Nephron progenitor cell (in vitro differentiated cells): ENCODE measurements at regions not wholly inside any gene's neighbourhood (a gene's known extent, or its start where the extent isn't known, plus 50 kb on each side); places are given as distances from the start of the nearest gene placed in this dataset.

ENCODE experiments used
- DNase-seq: peaks from one replicate; pipeline ENCODE4 v3.0.0; 2021
- H3K27ac Mint-ChIP-seq: 2 replicates; pipeline ENCODE4 v1.8.0; 2021; ENCODE audit warnings: mild to moderate bottlenecking, moderate library complexity, mixed read lengths
- H3K27me3 Mint-ChIP-seq: 2 replicates; pipeline ENCODE4 v1.8.0; 2021; ENCODE audit warnings: mild to moderate bottlenecking, low read depth, mixed read lengths; ENCODE audit not compliant: poor library complexity
- H3K36me3 Mint-ChIP-seq: 2 replicates; pipeline ENCODE4 v1.8.0; 2021; ENCODE audit warnings: low read depth, mixed read lengths
- H3K4me1 Mint-ChIP-seq: 2 replicates; pipeline ENCODE4 v1.8.0; 2021; ENCODE audit warnings: mixed read lengths
- H3K4me3 Mint-ChIP-seq: 2 replicates; pipeline ENCODE4 v1.8.0; 2021; ENCODE audit warnings: mild to moderate bottlenecking, moderate library complexity, mixed read lengths
- H3K9me3 Mint-ChIP-seq: 2 replicates; pipeline ENCODE4 v1.8.0; 2021; ENCODE audit warnings: mild to moderate bottlenecking, moderate library complexity, mixed read lengths
- TF ChIP-seq, protein P1 (sequence below): fragments of 200-600 bp; sonication (generic); IDR thresholded peaks from 2 replicates; pipeline ENCODE4 v1.5.0; 2021; ENCODE audit warnings: antibody characterized with exemption

DNA sequence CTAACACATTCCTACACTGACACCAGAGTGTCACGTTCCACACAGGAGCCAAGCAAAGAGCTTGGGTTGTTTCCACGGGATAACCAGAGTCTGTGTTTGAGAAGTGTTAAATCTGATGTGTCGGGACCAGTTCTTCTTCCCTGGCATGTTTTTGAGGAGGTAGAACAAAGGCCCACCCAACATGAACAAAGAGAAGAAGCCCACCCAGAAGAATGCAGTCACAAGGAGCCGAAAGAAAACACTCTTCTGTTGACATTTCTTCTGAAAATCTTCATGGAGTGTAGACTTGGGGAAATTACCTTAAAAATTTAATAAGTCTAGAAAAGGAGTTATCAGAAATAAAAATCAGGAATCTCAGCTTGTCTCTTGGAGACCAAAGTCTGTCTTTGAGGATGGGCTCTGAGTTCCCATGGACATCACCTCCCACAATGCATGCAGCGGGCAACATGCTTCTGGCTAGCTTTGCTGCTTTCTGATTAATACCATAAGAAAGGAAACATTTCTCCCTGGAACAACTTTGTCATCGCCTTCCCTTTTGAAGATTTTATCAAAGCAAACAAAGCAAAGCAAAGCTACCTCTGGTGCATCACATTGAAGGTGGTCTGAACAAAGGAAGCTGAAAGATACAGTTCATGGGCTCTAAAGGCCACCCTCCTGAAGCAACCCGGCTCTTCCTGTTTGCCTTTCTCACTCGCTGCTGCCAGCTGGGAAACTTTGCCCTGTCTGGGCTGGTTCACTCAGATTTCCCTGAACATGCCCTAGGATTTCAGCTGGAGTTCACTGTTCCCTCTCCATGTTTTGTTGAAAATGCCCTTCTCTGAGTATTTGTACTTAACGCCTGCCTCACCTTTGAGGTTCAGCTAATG, 448.1 kb downstream of the KIF16B start:
- peaks cover 6% of the 10 kb centered on the region for H3K4me1 Mint-ChIP-seq
- DNase-seq = no peak
- no peaks in the 10 kb centered on the region for H3K9me3 Mint-ChIP-seq
- TF ChIP-seq, protein P1, sequence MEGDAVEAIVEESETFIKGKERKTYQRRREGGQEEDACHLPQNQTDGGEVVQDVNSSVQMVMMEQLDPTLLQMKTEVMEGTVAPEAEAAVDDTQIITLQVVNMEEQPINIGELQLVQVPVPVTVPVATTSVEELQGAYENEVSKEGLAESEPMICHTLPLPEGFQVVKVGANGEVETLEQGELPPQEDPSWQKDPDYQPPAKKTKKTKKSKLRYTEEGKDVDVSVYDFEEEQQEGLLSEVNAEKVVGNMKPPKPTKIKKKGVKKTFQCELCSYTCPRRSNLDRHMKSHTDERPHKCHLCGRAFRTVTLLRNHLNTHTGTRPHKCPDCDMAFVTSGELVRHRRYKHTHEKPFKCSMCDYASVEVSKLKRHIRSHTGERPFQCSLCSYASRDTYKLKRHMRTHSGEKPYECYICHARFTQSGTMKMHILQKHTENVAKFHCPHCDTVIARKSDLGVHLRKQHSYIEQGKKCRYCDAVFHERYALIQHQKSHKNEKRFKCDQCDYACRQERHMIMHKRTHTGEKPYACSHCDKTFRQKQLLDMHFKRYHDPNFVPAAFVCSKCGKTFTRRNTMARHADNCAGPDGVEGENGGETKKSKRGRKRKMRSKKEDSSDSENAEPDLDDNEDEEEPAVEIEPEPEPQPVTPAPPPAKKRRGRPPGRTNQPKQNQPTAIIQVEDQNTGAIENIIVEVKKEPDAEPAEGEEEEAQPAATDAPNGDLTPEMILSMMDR = no peak
- H3K36me3 Mint-ChIP-seq = no peaks in the 10 kb centered on the region
- H3K27me3 Mint-ChIP-seq = no peaks in the 10 kb centered on the region
- H3K4me3 Mint-ChIP-seq = no peak overlapping the region
- H3K27ac Mint-ChIP-seq = no peak overlapping the region

DNA sequence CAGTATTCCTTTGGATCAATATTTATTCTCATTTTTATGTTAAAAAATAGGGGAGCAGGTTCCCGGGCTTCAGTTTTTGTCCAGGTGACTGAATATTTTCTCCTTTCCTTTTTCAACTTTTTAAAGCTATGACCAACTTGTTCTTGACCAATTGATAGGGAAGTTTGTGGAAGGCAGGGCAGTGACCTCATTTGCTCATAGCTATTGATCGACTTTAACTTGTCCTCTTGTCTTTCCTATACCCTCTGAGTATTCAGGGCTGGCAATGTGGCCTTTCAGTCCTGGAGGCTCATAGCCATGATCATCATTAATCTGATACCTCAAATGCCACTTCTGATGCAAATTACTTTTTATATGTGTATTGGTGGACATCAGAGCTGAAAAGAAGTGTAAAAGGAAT, 448.8 kb downstream of the KIF16B start:
- Mint-ChIP-seq H3K9me3 (no peaks in the 10 kb centered on the region), H3K27me3 (no peaks in the 10 kb centered on the region), H3K27ac (no peak overlapping the region), H3K4me1 (peaks cover 6% of the 10 kb centered on the region), H3K36me3 (no peaks in the 10 kb centered on the region), H3K4me3 (no peak overlapping the region)
- TF ChIP-seq, protein P1 = no peak
- DNase-seq = no peak

DNA sequence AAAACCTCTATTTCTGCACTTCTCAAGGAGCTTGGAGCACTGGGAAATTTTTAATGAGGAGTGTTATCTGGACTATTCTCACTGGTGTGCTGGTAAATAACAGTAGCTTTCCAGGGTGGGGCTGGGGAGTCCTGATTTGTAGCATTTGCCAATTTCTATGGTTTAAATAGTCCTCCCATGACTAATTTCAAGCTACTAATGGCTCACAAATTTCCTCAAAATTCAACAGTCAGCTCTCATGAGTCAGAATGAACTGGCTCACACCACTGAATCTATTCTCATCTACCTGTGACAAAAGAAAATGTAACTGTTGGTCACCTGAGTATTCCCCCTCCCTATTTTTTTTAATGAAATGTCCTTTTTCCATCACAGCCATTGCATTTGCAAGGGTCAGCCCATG, 449.6 kb downstream of the KIF16B start:
- TF ChIP-seq, protein P1 = no peak
- Mint-ChIP-seq H3K9me3 (no peaks in the 10 kb centered on the region), H3K4me1 (peaks cover 6% of the 10 kb centered on the region), H3K27me3 (no peaks in the 10 kb centered on the region), H3K4me3 (no peak overlapping the region), H3K27ac (no peak overlapping the region), H3K36me3 (no peaks in the 10 kb centered on the region)
- DNase-seq = no peak

DNA sequence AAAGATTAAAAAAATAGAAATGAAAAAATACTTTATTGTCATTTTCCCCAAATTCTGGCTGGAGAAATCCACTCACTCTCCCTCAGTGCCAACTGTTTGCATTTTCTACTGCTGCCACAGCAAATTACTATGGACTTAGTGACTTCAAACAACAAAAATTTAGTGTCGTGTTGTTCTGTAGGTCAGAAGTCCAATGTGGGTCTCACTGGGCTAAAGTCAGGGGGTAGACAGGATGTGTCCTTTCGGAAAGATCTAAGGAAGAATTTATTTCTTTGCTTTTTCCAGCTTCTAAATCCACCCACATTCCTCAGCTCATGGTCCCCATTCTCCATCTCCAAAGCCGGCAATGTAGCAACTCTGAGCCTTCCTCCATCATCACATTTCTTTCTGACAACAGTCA, 453.3 kb downstream of the KIF16B start:
- Mint-ChIP-seq H3K27ac (no peak overlapping the region), H3K4me1 (no peaks in the 10 kb centered on the region), H3K36me3 (no peaks in the 10 kb centered on the region), H3K4me3 (no peak overlapping the region), H3K27me3 (no peaks in the 10 kb centered on the region), H3K9me3 (no peaks in the 10 kb centered on the region)
- no peak for DNase-seq
- TF ChIP-seq, protein P1 = no peak

DNA sequence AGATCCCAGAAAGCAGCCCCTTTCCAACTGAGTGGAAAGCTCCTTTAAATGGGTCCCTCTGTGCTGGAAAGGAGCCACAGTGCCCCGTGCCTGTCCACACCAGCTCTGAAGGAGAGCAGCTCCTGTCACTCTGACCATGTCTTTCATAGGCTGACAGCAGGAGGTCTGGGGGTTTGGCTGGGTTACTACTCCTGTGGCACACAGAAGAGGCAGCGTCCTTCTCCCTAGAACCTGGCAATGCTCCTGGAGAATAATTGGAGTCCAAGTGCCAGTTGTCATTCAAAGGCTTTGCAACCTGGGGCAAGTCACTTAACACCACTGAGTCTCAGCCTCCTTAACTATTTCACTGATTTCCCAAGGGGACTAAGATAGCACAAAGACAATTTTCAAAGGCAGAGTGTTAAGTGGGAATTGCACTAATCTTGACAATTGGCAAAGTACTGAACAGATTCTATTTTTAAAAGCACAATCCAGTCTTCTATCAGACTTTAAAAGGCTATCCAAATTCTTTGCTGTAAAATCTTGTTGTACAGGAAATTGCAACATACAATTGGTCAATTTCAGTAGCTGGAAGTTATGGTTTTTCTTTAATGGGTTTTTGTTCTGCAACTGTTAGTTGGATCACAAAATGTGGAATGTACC, 457.2 kb downstream of the KIF16B start:
- peaks cover 4% of the 10 kb centered on the region for H3K27me3 Mint-ChIP-seq
- H3K4me1 Mint-ChIP-seq = peaks cover 5% of the 10 kb centered on the region
- H3K27ac Mint-ChIP-seq = no peak overlapping the region
- no peaks in the 10 kb centered on the region for H3K9me3 Mint-ChIP-seq
- DNase-seq = no peak
- H3K36me3 Mint-ChIP-seq = no peaks in the 10 kb centered on the region
- H3K4me3 Mint-ChIP-seq = no peak overlapping the region
- TF ChIP-seq, protein P1 = no peak
